Superior temporal gyrus (tissue), 1 donor: ENCODE measurements at regions not wholly inside any gene's neighbourhood (a gene's known extent, or its start where the extent isn't known, plus 50 kb on each side); places are given as distances from the start of the nearest gene placed in this dataset.
A peak's percentile ranks its signal among the peaks of the same experiment; 100 is the strongest.
"Not testable (repeated sequence)": the region's sequence is repeated elsewhere in the genome, so short reads cannot be mapped to it uniquely, and the experiment has no call there.

Experiments used
- DNase-seq: peaks from one replicate; pipeline ENCODE4 v3.0.0-alpha.2; 2016; ENCODE audit errors: extremely low spot score

DNA sequence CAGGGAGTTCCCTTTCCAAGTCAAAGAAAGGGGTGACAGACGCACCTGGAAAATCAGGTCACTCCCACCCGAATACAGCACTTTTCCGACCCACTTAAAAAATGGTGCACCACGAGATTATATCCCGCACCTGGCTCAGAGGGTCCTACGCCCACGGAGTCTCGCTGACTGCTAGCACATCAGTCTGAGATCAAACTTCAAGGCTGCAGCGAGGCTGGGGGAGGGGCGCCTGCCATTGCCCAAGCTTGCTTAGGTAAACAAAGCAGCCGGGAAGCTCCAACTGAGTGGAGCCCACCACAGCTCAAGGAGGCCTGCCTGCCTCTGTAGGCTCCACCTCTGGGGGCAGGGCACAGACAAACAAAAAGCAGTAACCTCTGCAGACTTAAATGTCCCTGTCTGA, 277.8 kb upstream of the ARHGAP42 start:
- DNase-seq = not testable (repeated sequence)

DNA sequence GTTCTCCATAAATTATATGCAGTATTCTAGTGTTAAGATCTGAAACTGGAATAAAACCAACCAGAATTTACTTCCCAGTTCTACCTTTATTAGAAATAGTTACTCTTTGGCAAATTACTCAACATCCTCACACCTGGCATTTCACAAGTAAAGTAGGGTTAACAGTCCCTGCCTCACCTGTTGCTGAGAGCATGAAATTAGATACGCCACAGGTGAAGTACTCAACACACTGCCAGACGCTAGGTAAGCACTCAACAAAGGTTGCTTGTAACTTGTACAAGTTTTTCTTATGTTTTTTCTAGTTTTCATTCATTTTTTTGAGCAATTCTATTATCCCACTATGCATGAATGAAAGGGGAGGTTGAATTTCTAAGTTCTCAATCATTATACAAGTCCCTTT, 267.6 kb upstream of the ARHGAP42 start:
- DNase-seq = no peak

DNA sequence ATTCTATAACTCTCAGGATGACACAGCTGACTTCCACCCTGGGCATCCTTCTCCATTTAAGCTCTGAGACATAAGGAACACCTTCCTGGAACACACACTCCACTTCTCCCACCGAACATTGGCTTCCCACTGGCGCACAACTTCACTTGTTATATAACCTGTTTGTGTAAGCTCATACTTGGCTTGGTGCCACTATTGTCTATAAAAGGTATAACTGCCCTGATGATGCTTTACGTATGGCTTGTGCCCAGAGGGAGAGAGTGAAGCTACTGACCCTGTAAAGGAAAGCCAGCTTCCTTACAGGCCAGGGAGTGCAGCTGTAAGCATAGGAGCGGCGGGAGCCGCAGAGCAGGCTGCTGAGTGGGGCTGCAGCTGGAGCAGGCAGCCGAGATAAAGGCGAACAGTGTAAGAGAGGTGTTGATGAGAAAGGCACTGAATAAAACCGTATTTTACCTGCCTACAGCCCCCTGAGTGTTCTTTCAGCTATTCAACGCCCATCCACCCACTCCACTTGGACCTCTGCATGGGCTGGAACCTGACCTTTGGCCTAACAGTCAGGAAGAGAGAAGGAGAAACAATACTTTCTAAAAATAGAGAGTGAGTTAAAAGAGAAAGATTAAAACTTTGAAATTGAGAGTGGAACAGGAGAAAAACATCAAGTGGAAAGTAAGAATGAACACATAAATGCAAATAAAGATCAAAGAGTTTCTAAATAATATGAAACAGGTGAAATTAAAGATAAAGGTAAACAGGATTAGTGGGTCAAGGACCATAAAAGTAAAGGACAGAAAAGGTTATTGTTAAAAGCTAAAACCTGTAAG, 252.1 kb upstream of the ARHGAP42 start:
- DNase-seq = no peak

DNA sequence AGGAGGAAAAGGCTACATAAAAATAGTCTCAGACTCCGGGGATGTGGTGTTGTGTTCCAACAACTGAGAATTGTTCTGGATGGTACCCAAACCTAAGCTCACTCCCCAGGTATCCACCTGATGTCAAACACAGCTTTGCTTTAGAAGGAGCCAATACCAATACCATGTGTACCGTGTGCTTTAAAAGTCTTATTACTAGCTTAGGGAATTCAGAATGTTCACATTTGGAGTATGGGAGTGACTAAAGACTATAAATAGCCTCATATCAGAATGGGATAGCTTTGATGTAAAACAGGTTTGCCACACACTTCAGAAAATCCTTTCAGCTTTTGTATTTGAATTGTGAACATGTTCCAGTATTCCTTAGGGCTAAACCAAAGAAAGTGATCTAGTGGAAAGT, 248.7 kb upstream of the ARHGAP42 start:
- no peak for DNase-seq

DNA sequence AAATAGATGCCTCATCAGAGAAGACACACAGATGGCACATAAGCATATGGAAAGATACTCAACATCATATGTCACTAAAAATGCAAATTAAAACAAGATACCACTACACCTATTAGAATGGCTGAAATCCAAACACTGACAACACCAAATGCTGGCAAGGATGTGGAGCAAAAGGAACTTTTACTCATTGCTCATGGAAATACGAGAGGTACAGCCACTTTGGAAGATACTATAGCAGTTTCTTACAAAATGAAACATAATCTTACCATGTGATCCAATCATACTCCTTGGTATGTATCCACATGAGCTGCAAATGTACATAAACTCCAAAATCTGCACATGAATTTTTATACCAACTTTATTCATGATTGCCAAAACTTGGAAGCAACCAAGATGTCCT, 246.0 kb upstream of the ARHGAP42 start:
- no peak for DNase-seq

DNA sequence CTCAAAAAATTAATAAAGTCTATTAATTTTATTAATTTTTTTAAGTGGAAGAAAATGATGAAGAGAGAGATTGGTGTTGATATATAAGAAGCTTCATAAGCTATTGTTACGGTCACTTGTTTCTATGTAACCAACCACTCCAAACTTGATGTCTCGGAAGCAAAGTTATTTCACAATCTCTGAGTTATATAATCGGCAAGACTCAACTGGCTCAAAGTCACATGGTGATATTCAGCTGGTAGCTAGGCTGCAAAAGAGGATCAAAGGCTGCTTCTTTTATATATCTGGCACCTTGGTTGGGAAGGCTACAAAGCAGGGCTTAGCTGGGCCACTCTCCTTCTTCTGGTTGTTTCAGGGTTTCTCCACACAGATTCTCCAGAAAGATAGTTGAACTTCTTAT, 245.1 kb upstream of the ARHGAP42 start:
- no peak for DNase-seq

DNA sequence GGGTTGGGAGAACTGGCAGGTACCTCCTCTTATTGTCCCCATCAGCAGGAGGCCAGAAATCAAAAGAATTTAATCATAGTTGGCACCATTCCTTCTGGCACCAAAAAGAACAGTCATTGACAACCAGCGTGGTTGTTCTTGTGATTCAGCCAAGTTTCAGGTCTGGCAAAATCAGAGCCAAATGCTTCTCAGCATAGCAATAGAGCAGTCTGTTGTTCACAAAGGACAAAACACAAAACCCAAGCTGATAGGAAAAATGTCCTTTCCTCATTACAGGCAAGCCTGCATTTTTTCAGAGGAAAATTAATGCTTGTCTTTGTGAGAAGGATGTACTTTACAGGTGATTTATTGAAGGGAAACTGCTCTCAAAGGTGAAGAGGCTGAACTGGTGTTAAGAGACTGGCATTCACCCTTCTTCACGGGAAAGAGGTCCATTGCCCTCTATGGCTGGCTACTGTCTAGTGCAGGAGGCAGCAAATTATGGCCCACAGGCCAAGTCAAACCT, 241.8 kb upstream of the ARHGAP42 start:
- peak; percentile 77 for DNase-seq

DNA sequence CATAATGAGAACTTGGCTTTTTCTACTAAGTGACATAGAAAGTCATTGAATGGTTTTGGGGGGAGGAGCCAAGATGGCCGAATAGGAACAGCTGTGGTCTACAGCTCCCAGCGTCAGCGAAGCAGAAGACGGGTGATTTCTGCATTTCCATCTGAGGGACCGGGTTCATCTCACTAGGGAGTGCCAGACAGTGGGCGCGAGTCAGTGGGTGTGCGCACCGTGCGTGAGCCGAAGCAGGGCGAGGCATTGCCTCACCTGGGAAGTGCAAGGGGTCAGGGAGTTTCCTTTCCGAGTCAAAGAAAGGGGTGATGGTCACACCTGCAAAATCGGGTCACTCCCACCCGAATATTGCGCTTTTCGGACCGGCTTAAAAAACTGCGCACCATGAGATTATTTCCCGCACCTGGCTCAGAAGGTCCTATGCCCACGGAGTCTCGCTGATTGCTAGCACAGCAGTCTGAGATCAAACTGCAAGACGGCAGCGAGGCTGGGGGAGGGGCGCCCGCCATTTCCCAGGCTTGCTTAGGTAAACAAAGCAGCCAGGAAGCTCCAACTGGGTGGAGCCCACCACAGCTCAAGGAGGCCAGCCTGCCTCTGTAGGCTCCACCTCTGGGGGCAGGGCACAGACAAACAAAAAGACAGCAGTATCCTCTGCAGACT, 235.2 kb upstream of the ARHGAP42 start:
- not testable (repeated sequence) for DNase-seq

DNA sequence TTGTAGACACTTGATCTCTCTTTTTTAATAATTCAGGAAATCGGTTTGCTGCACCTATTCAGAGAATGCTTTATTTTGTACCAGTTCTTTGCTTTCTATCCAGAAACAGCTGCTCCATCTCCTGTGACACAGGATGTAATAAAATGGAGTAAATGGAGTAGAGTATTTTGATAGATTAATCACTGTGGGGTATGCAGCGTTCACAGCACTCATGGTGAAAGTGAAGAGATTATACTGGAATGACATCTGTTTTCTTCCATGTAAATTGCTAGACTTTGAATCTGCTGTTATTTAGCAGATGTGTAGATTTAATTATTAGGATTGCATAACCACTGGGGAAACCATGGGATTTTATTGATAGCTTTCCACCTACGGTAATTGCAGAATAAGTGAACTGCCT, 227.3 kb upstream of the ARHGAP42 start:
- DNase-seq = no peak

DNA sequence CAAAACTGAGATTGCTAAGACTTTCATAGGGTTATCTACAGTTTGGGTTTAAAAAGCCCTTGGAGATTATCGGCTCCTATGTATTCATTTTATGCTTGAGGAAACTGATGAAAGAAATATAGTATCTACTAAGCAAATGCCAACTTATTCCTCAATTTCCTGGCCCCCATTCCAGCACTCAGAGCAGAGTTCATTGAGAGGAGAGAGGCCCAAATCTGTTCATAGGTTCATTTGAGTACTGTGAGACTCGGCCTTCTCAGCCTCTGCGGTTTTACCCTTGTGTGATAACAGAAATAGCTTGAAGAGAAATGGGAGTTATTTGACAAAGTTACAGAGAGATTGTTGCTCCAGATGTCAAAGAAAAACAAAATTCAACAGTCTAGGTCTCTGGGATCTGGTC, 226.7 kb upstream of the ARHGAP42 start:
- no peak for DNase-seq

DNA sequence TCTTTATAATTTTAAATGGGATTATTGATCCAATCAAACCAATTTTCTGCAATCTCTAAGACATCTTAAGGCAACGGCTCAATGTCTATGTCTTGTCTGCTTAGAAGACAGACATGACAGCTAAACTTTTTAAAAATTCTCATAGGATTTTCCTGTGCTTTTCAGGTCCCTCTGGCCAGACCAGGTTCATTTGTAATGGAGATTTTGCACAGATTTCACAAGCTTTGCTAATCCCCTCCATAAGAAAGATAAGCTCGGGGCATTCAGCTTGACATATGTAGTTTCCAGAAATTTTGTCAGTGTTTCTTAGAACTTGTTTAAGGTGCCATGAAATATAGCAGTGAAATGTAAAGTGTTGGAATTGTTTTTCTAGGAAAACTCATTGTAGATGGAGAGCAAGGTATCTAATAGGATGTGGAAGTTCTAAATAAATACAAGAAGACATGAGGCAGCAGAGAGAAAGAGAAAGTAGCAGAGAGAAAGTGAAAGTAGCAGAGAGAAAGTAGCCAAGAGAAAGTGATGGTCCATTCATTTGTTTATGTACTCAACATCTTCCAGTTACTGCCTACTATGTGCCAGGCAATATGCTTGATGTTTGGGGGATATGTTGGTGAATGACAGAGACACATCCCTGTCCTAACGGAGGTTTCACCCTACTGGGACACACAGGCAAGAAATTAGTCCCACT, 219.1 kb upstream of the ARHGAP42 start:
- DNase-seq = no peak

DNA sequence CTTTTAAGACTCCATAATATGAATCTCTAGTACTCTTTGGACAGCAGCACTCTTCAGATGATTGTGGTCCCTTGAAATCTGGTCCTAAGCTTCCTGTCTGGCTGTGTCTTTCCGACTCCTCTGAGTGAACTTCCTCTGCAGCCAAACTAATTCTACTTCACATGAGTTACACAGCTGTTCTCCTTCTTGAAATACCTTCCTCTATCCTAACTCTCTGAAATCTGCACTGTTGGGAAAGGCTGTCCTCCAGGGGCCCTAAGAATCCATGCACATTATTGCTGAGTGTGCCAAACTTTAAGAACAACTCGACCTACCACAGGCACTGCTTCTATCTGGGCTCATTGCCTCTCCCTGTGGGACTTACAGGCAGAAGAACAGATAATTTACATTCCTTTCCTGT, 217.3 kb upstream of the ARHGAP42 start:
- DNase-seq = no peak

DNA sequence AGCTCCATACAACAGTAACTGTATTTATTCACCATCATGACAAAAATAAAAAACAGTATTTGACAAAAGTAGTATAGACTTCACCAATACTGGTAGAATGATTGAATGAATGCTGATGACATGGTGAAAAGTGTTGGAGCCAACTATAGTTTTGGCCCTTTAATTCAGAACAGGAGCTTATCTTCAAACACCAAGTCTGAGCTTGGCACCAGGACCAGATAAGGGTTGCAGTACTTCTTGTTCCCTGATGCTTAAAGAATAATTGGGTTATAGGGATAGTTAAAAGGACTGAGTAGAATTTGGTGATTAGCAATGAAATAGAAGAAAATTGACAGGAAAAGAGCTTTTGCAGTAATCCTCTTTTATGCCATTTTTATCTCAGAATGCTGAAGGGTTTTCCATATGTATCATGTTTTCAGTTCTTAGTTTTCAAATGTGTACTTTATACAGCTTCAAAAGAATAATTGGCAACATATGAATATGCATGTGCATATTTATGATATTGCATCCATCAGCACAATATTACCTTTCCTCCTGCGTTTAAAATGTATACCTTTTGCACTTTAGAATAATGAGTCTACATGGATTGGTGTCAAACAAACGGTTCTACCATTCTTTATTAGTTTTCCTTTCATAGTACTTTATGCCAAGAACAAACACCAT, 214.2 kb upstream of the ARHGAP42 start:
- DNase-seq = no peak

DNA sequence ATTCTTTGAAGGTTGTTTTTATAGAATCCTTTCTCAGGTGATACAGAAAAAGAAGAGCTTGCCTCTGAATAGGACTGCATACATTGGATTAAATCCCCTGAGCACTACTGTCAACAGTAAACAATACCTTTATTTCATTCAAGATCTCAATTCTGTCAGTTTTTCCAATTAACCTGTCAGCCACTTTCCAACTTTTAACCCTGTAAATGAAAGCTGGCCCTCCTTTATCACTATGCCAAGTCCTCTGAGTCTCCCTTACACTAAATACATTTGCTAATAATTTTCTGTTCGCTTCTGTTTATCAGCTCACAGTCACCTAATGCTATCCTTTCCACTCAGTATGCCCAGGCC, 213.7 kb upstream of the ARHGAP42 start:
- no peak for DNase-seq

DNA sequence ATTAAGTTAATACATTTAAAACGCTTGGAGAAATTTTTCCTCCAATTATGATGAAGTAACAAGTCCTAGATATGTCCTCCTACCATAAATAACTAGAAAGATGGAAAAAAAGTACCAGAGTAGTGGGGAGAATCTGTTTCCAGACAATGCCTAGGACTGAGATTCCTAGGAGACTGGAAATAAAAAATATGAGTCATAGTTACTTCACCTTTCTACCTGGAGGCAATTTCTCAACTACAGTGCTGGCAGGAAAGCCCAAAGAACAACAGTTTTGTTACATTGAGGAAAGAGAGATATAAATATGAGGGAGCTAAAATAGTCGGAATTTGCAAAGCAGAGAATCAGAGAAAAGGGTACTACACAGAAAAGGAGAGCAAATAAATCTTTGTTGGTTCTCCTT, 202.1 kb upstream of the ARHGAP42 start:
- DNase-seq = no peak

DNA sequence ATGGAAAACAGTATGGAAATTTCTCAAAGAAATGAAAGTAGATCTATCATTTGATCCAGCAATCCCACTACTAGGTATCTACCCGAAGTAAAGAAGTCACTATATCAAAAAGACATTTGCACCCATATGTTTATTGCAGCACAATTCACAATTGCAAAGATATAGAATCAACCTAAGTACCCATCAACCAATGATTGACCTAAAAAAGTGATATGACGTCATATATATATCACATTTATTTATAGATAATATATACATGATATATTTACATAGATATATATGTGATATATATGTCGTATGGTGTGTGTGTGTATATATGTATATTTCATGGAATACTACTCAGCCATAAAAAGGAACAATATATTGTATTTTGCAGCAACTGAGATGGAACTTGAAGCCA, 188.3 kb upstream of the ARHGAP42 start:
- no peak for DNase-seq

DNA sequence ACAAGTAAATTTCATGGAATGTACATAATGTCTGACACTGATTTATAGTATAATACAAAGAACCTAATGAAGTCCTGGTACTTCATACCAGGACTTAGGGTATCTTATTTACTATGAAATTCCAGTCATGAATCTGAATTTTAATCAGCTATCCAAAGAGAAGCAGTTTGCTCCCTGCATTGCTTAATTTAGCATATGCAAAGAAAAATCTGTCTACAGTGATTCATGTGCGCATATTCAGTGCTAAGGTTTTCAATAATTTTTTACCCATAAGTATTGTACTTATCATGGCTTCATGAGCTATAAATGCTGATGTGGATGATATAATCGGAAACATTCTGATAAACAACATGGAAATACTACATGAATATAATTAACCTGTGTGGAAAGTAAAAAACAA, 185.6 kb upstream of the ARHGAP42 start:
- no peak for DNase-seq

DNA sequence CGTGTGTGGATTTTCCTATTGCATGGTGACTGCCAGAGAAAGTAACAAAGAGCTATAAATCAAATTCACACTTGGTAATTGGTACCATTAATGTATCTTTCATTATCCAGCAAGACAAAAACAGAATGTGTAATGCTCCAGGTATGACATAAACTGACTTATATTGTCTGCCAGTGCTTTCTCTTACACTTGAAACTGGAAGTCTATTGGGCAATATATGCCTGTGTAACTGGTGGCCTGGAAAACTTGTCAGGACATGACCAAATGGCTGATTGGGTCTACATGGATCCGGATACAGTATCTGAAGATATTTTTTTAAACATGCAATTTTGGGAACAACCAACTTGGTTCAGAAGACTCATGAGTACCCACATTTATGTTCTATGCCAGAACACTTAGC, 174.6 kb upstream of the ARHGAP42 start:
- no peak for DNase-seq

DNA sequence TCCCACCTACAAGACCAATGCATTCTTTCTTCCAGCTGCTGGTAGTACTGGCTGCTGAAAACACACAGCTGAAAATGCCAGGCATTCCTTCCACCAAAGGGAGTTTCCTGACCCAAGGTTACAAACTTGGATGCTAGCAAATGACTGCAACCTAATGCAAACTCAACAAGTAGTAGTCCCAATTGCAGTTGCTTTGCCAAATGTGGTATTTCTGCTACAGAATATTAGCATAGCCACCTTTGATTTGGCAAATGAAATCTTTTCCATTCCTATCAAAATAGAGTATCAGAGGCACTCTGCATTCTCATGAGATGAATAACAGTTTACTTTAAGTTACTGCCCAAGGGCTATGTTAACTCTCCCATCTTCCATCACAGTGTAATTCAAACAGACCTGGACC, 172.0 kb upstream of the ARHGAP42 start:
- DNase-seq = no peak

DNA sequence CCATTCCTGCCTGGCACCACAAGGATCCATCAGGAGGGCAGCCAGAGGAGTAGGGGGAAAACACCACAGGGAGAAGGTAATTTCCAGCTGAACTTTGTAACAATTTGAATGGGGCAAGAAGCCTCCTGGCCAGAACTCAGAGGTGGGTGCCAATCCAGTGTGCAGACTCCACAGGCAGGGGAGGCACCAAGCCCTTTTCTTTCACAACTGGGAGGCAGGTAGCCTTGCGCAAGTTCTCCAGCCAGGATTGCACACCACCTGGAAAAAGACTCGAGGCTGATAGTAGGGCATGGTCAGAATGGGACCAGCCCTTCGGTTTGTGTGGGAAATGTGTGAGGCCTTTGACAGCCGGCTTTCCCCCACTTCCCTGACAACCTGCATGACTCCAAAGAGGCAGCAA, 161.9 kb upstream of the ARHGAP42 start:
- DNase-seq = no peak

DNA sequence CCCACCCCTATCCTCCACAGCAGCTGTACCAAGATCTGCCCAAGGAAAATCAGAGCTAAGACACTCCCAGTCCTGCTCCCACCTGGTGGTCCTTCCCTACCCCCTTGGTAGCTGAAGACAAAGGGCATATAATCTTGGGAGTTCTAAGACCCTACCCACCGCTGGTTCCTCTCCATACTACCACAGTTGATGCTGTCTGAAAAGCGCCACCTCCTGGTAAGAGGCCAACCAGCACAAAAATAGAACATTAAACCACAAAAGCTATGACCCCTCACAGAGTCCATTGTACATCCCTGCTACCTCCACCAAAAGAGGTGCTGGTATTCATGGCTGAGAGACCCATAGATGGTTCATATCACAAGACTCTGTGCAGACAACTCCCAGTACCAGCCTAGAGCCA, 161.5 kb upstream of the ARHGAP42 start:
- no peak for DNase-seq

DNA sequence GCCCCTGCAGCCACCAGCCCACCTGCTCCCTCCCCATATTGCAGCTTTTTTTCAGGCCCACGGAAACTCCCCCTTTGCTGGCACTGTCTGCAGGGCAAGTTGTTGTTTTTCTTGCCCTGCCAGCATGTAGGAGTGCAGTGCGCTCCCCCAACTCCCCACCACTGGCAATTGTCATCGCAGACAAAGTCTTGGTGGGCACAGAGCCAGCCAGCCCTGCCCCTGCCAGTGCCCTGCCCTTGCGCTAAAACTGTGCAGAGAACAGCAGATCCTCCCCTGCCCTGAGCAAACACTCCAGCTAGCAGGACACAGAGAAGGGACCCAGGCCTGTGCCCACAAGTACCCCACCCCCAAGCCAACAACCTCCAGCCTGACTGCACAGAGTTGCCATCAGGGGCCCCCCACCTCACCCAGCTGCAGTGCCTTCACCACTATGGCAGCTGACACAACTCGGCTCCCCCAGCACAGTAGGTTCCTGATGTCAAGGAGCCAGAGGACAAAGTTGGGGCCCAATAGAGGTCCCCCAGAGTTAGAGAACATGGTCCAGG, 158.1 kb upstream of the ARHGAP42 start:
- no peak for DNase-seq
